Neural progenitor cell (in vitro differentiated cells): ENCODE measurements at regions not wholly inside any gene's neighbourhood (a gene's known extent, or its start where the extent isn't known, plus 50 kb on each side); places are given as distances from the start of the nearest gene placed in this dataset.

ENCODE experiments used
- DNase-seq: peaks from one replicate; pipeline ENCODE4 v3.0.0-alpha.2; 2016; ENCODE audit warnings: low spot score
- H2AFZ ChIP-seq: fragments of 200-600 bp; sonication (generic); replicated peaks from 2 replicates; pipeline ENCODE4 v1.6.1; 2016; ENCODE audit warnings: antibody characterized with exemption
- H3F3A ChIP-seq: fragments of 200-600 bp; sonication (generic); 2 replicates; pipeline ENCODE4 v1.6.1; 2016; ENCODE audit warnings: antibody characterized with exemption, low read depth
- H3K27ac ChIP-seq: fragments of 200-600 bp; sonication (generic); 2 replicates; pipeline ENCODE4 v1.5.1; 2016; ENCODE audit warnings: mild to moderate bottlenecking
- H3K27me3 ChIP-seq: fragments of 200-600 bp; sonication (generic); 2 replicates; pipeline ENCODE4 v1.6.1; 2016; ENCODE audit warnings: mild to moderate bottlenecking, moderate library complexity
- H3K36me3 ChIP-seq: fragments of 200-600 bp; sonication (generic); 2 replicates; pipeline ENCODE4 v1.5.1; 2016
- H3K4me1 ChIP-seq: fragments of 200-600 bp; sonication (generic); 2 replicates; pipeline ENCODE4 v1.6.1; 2016; ENCODE audit warnings: mixed run types
- H3K4me2 ChIP-seq: fragments of 200-600 bp; sonication (generic); 2 replicates; pipeline ENCODE4 v1.6.1; 2016
- H3K4me3 ChIP-seq: fragments of 200-600 bp; sonication (generic); 2 replicates; pipeline ENCODE4 v1.5.1; 2016
- H3K79me2 ChIP-seq: fragments of 200-600 bp; sonication (generic); 2 replicates; pipeline ENCODE4 v1.6.1; 2016; ENCODE audit warnings: low read depth
- H3K9ac ChIP-seq: fragments of 200-600 bp; sonication (generic); 2 replicates; pipeline ENCODE4 v1.6.1; 2016
- H3K9me3 ChIP-seq: fragments of 200-600 bp; sonication (generic); 2 replicates; pipeline ENCODE4 v1.5.1; 2016; ENCODE audit warnings: low read depth
- H4K20me1 ChIP-seq: fragments of 200-600 bp; sonication (generic); 2 replicates; pipeline ENCODE4 v1.6.1; 2016; ENCODE audit warnings: low read depth
- H3K27ac Mint-ChIP-seq: 3 replicates; pipeline ENCODE4 v1.8.0; 2021; ENCODE audit warnings: mixed read lengths
- H3K27me3 Mint-ChIP-seq: 2 replicates; pipeline ENCODE4 v1.8.0; 2022; ENCODE audit warnings: low read depth, mild to moderate bottlenecking, inconsistent platforms, moderate library complexity, mixed read lengths; ENCODE audit not compliant: insufficient read depth
- H3K36me3 Mint-ChIP-seq: 3 replicates; pipeline ENCODE4 v1.8.0; 2021; ENCODE audit warnings: mixed read lengths
- H3K4me1 Mint-ChIP-seq: 3 replicates; pipeline ENCODE4 v1.8.0; 2021; ENCODE audit warnings: mixed read lengths
- H3K4me3 Mint-ChIP-seq: 3 replicates; pipeline ENCODE4 v1.8.0; 2021; ENCODE audit warnings: mild to moderate bottlenecking, moderate library complexity, mixed read lengths
- H3K9me3 Mint-ChIP-seq: 3 replicates; pipeline ENCODE4 v1.8.0; 2020; ENCODE audit warnings: mixed read lengths
- EZH2 ChIP-seq: fragments of 200-600 bp; sonication (generic); IDR thresholded peaks from 2 replicates; pipeline ENCODE4 v1.6.1; 2017; ENCODE audit warnings: antibody characterized with exemption, mild to moderate bottlenecking, moderate library complexity
- EZH2phosphoT487 ChIP-seq: fragments of 200-600 bp; sonication (generic); IDR thresholded peaks from 2 replicates; pipeline ENCODE4 v1.6.1; 2017; ENCODE audit warnings: antibody characterized with exemption
- TF ChIP-seq, protein P1 (sequence below): fragments of 200-600 bp; sonication (generic); IDR thresholded peaks from 2 replicates; pipeline ENCODE4 v1.5.1; 2017; ENCODE audit warnings: antibody characterized with exemption, mild to moderate bottlenecking

DNA sequence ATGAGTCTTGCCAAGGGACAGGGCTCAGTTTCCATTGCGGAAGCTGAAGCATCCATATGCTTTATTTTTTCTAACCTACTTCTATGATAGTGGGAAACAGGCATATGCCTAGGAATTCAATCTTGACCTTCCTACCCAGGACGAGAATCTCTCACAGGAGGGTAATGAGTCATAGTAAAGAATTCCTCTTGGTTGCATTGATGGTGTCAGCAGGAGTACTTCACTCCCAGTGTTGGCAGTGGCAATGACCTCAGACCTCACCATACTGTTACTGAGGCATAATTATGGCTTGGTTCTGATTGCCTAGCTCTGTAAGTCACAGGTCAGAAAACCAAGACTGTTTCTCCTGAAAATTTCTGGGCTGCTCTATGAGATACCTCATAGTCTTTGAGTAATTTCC is 552.9 kb downstream of the ARL4A start:
- TF ChIP-seq EZH2 = no peak
- TF ChIP-seq, protein P1, sequence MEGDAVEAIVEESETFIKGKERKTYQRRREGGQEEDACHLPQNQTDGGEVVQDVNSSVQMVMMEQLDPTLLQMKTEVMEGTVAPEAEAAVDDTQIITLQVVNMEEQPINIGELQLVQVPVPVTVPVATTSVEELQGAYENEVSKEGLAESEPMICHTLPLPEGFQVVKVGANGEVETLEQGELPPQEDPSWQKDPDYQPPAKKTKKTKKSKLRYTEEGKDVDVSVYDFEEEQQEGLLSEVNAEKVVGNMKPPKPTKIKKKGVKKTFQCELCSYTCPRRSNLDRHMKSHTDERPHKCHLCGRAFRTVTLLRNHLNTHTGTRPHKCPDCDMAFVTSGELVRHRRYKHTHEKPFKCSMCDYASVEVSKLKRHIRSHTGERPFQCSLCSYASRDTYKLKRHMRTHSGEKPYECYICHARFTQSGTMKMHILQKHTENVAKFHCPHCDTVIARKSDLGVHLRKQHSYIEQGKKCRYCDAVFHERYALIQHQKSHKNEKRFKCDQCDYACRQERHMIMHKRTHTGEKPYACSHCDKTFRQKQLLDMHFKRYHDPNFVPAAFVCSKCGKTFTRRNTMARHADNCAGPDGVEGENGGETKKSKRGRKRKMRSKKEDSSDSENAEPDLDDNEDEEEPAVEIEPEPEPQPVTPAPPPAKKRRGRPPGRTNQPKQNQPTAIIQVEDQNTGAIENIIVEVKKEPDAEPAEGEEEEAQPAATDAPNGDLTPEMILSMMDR = no peak
- TF ChIP-seq EZH2phosphoT487 = no peak
- H3K36me3 Mint-ChIP-seq = no peaks in the 10 kb centered on the region
- peaks cover 2% of the 10 kb centered on the region for H3K27me3 Mint-ChIP-seq
- Histone ChIP-seq H2AFZ (no peak overlapping the region), H3K9ac (no peak overlapping the region), H3K36me3 (no peaks in the 10 kb centered on the region), H4K20me1 (no peaks in the 10 kb centered on the region), H3K79me2 (no peaks in the 10 kb centered on the region), H3K4me2 (no peak overlapping the region), H3K4me3 (no peak overlapping the region), H3K27ac (no peak overlapping the region), H3K27me3 (no peaks in the 10 kb centered on the region), H3F3A (no peaks in the 10 kb centered on the region), H3K4me1 (peaks cover 3% of the 10 kb centered on the region), H3K9me3 (no peaks in the 10 kb centered on the region)
- H3K4me1 Mint-ChIP-seq = peaks cover 19% of the 10 kb centered on the region
- H3K27ac Mint-ChIP-seq = no peak overlapping the region
- no peak for DNase-seq
- H3K4me3 Mint-ChIP-seq = no peak overlapping the region
- H3K9me3 Mint-ChIP-seq = no peaks in the 10 kb centered on the region

DNA sequence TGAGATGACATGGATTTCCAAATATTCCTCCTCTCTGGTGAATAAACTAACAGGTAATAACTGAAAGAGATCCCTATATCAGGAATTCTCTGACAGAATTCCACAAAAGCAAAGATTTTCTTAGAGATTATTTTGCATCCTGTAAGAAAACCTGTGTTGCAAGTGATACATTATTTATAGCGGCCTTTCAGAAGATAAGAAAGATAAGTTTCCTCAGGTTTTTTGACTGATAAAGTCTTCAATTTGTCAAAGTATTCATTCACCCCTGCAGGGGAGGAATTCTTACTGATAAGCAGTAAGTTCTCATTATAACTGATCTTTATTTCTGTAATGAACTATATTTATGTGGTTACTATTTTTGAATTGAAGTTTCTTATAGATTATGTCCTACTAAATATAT is 554.0 kb downstream of the ARL4A start:
- H4K20me1 ChIP-seq = no peaks in the 10 kb centered on the region
- H3K4me3 Mint-ChIP-seq = no peak overlapping the region
- peaks cover 1% of the 10 kb centered on the region for H3K9me3 Mint-ChIP-seq
- H3K27ac ChIP-seq = no peak overlapping the region
- H3K27ac Mint-ChIP-seq = no peak overlapping the region
- H3K27me3 Mint-ChIP-seq = peaks cover 2% of the 10 kb centered on the region
- no peaks in the 10 kb centered on the region for H3K36me3 Mint-ChIP-seq
- H2AFZ ChIP-seq = no peak overlapping the region
- no peaks in the 10 kb centered on the region for H3F3A ChIP-seq
- peaks cover 8% of the 10 kb centered on the region for H3K4me1 Mint-ChIP-seq
- TF ChIP-seq EZH2 = no peak
- TF ChIP-seq, protein P1 = no peak
- no peak for TF ChIP-seq EZH2phosphoT487
- no peak overlapping the region for H3K4me3 ChIP-seq
- no peaks in the 10 kb centered on the region for H3K4me1 ChIP-seq
- H3K9ac ChIP-seq = no peak overlapping the region
- no peaks in the 10 kb centered on the region for H3K27me3 ChIP-seq
- no peaks in the 10 kb centered on the region for H3K79me2 ChIP-seq
- H3K9me3 ChIP-seq = no peaks in the 10 kb centered on the region
- no peak for DNase-seq
- no peaks in the 10 kb centered on the region for H3K36me3 ChIP-seq
- H3K4me2 ChIP-seq = no peak overlapping the region

DNA sequence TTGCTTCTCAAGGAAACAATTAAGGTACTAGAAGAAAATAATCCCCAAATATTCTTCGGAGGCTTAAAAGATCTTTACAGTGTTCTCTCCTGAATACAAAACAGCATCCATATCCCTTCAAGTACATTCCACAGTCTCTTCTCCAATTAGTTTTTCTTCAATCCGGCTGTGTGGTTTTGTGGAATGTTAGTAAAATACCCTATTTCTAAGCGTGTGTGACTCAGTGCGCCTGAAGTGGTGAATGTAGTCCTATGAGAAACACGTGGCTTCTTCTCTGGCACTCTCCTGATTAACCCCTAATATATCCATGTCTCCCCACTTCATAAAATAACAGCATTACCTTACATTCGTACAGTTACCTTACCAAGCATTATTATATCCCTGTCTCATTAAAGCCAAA is 570.2 kb downstream of the ARL4A start:
- H3K4me2 ChIP-seq = no peak overlapping the region
- Mint-ChIP-seq H3K9me3 (no peaks in the 10 kb centered on the region), H3K27me3 (peaks cover 2% of the 10 kb centered on the region)

More for the DNA sequence above, 570.2 kb downstream of the ARL4A start:
- no peaks in the 10 kb centered on the region for H3K9me3 ChIP-seq
- H3K4me1 Mint-ChIP-seq = peaks cover 17% of the 10 kb centered on the region
- H3K36me3 ChIP-seq = no peaks in the 10 kb centered on the region
- H3K27me3 ChIP-seq = no peaks in the 10 kb centered on the region
- no peak overlapping the region for H3K9ac ChIP-seq
- H3K4me1 ChIP-seq = no peaks in the 10 kb centered on the region
- H3K27ac Mint-ChIP-seq = no peak overlapping the region
- no peak for TF ChIP-seq EZH2
- TF ChIP-seq, protein P1 = no peak
- no peak for TF ChIP-seq EZH2phosphoT487
- no peak overlapping the region for H3K4me3 ChIP-seq
- H3K79me2 ChIP-seq = no peaks in the 10 kb centered on the region
- H3K36me3 Mint-ChIP-seq = no peaks in the 10 kb centered on the region
- no peak overlapping the region for H3K4me3 Mint-ChIP-seq
- no peak overlapping the region for H2AFZ ChIP-seq
- no peaks in the 10 kb centered on the region for H4K20me1 ChIP-seq
- no peak overlapping the region for H3K27ac ChIP-seq
- H3F3A ChIP-seq = no peaks in the 10 kb centered on the region
- no peak for DNase-seq
